Activated CD8-positive, alpha-beta memory T cell treated with anti-CD3 and anti-CD28 coated beads for 4 hours (primary cell): ENCODE measurements at regions not wholly inside any gene's neighbourhood (a gene's known extent, or its start where the extent isn't known, plus 50 kb on each side); places are given as distances from the start of the nearest gene placed in this dataset.
"Not testable (repeated sequence)": the region's sequence is repeated elsewhere in the genome, so short reads cannot be mapped to it uniquely, and the experiment has no call there.

Experiments
- DNase-seq, 2 donors: peaks; one replicate each; pipeline ENCODE4 v3.0.0-alpha.2; 2020; ENCODE audit warnings: low read depth in 2 of 2

GRCh38 chr10:30734901-30735300, 105.3 kb upstream of the LYZL2 start:
- no peak for DNase-seq

- no peak for DNase-seq
These were observed 103.1 kb upstream of the LYZL2 start for GRCh38 chr10:30732671-30733070.

- DNase-seq: no peak
These were observed 102.4 kb upstream of the LYZL2 start for GRCh38 chr10:30731963-30732362.

- no peak for DNase-seq
These were observed 100.8 kb upstream of the LYZL2 start for GRCh38 chr10:30730306-30730705.

GRCh38 chr10:30728766-30729165, 99.2 kb upstream of the LYZL2 start:
- no peak for DNase-seq

- no peak for DNase-seq
These were observed 98.6 kb upstream of the LYZL2 start for GRCh38 chr10:30728127-30728526.

GRCh38 chr10:30727524-30727923, 98.0 kb upstream of the LYZL2 start:
- no peak for DNase-seq

- peak; percentile 56 to 58 for DNase-seq
These were observed 97.3 kb upstream of the LYZL2 start for GRCh38 chr10:30726783-30727414.

GRCh38 chr10:30725661-30726060, 96.1 kb upstream of the LYZL2 start:
- DNase-seq: no peak

- DNase-seq: no peak
These were observed 94.7 kb upstream of the LYZL2 start for GRCh38 chr10:30724296-30724695.

- no peak for DNase-seq
These were observed 93.5 kb upstream of the LYZL2 start for GRCh38 chr10:30722956-30723620.

GRCh38 chr10:30719832-30720231, 90.3 kb upstream of the LYZL2 start:
- DNase-seq: no peak

- no peak for DNase-seq
These were observed 80.3 kb upstream of the LYZL2 start for GRCh38 chr10:30709700-30710358.

GRCh38 chr10:30709229-30709628, 79.7 kb upstream of the LYZL2 start:
- no peak for DNase-seq

GRCh38 chr10:30708234-30708633, 78.7 kb upstream of the LYZL2 start:
- no peak for DNase-seq

GRCh38 chr10:30706189-30706588, 76.6 kb upstream of the LYZL2 start:
- not testable (repeated sequence) for DNase-seq

- DNase-seq: no peak
These were observed 76.1 kb upstream of the LYZL2 start for GRCh38 chr10:30705625-30706149.

- no peak for DNase-seq
These were observed 75.6 kb upstream of the LYZL2 start for GRCh38 chr10:30705101-30705624.

GRCh38 chr10:30704601-30705100, 75.1 kb upstream of the LYZL2 start:
- not testable (repeated sequence) for DNase-seq

GRCh38 chr10:30704026-30704600, 74.6 kb upstream of the LYZL2 start:
- DNase-seq: no peak

GRCh38 chr10:30703446-30703845, 73.9 kb upstream of the LYZL2 start:
- DNase-seq: not testable (repeated sequence)

- DNase-seq: no peak
These were observed 73.3 kb upstream of the LYZL2 start for GRCh38 chr10:30702860-30703259.
